GM23338 (cell line): ENCODE measurements at regions not wholly inside any gene's neighbourhood (a gene's known extent, or its start where the extent isn't known, plus 50 kb on each side); places are given as distances from the start of the nearest gene placed in this dataset.
A peak's percentile ranks its signal among the peaks of the same experiment; 100 is the strongest.
"Not testable (repeated sequence)": the region's sequence is repeated elsewhere in the genome, so short reads cannot be mapped to it uniquely, and the experiment has no call there.

Experiments used
- ATAC-seq: fragments of 200-7000 bp; cut with Tn5 transposase; 3 replicates; pipeline ENCODE4 v1.9.1; 2020
- DNase-seq: peaks from one replicate; pipeline ENCODE4 v3.0.0-alpha.2; 2015; ENCODE audit warnings: low spot score
- H2AFZ ChIP-seq: fragments of 200-600 bp; sonication (generic); 2 replicates; pipeline ENCODE4 v1.8.0; 2016; ENCODE audit warnings: antibody characterized with exemption, mild to moderate bottlenecking, moderate library complexity
- H3F3A ChIP-seq: fragments of 200-600 bp; sonication (generic); replicated peaks from 2 replicates; pipeline ENCODE4 v1.8.0; 2017; ENCODE audit warnings: antibody characterized with exemption, mixed run types, low read depth
- H3K27ac ChIP-seq: fragments of 200-600 bp; sonication (generic); 2 replicates; pipeline ENCODE4 v1.6.1; 2016; ENCODE audit warnings: low read depth
- H3K27me3 ChIP-seq: fragments of 200-600 bp; sonication (generic); 2 replicates; pipeline ENCODE4 v1.8.0; 2016; ENCODE audit warnings: mild to moderate bottlenecking, mixed run types, moderate library complexity; ENCODE audit not compliant: insufficient read depth
- H3K36me3 ChIP-seq: fragments of 200-600 bp; sonication (generic); 2 replicates; pipeline ENCODE4 v1.8.0; 2016; ENCODE audit warnings: mild to moderate bottlenecking; ENCODE audit not compliant: insufficient read depth
- H3K4me1 ChIP-seq: fragments of 200-600 bp; sonication (generic); 2 replicates; pipeline ENCODE4 v1.8.0; 2016; ENCODE audit warnings: mild to moderate bottlenecking, moderate library complexity; ENCODE audit not compliant: insufficient read depth
- H3K4me2 ChIP-seq: fragments of 200-600 bp; sonication (generic); 2 replicates; pipeline ENCODE4 v1.7.1; 2017; ENCODE audit warnings: mixed run types
- H3K4me3 ChIP-seq: fragments of 200-600 bp; sonication (generic); 2 replicates; pipeline ENCODE4 v1.6.1; 2016; ENCODE audit warnings: mixed run types
- H3K79me2 ChIP-seq: fragments of 200-600 bp; sonication (generic); replicated peaks from 2 replicates; pipeline ENCODE4 v1.8.0; 2017; ENCODE audit warnings: mild to moderate bottlenecking; ENCODE audit not compliant: insufficient read depth
- H3K9me2 ChIP-seq: fragments of 200-600 bp; sonication (generic); 2 replicates; pipeline ENCODE4 v1.8.0; 2017; ENCODE audit not compliant: insufficient read depth
- H4K20me1 ChIP-seq: fragments of 200-600 bp; sonication (generic); replicated peaks from 2 replicates; pipeline ENCODE4 v1.8.0; 2017; ENCODE audit warnings: mild to moderate bottlenecking; ENCODE audit not compliant: insufficient read depth
- H3K27ac Mint-ChIP-seq: 2 replicates; pipeline ENCODE4 v1.8.0; 2020; ENCODE audit warnings: inconsistent platforms, mild to moderate bottlenecking, moderate library complexity, mixed read lengths
- H3K27me3 Mint-ChIP-seq: 3 replicates; pipeline ENCODE4 v1.8.0; 2022; ENCODE audit warnings: low read depth, mild to moderate bottlenecking, moderate library complexity, mixed read lengths, inconsistent platforms; ENCODE audit not compliant: insufficient read depth, poor library complexity
- H3K36me3 Mint-ChIP-seq: 3 replicates; pipeline ENCODE4 v1.8.0; 2021; ENCODE audit warnings: low read depth, mild to moderate bottlenecking, inconsistent platforms, moderate library complexity, mixed read lengths
- H3K4me1 Mint-ChIP-seq: 3 replicates; pipeline ENCODE4 v1.8.0; 2020; ENCODE audit warnings: mild to moderate bottlenecking, inconsistent platforms, mixed read lengths
- H3K4me3 Mint-ChIP-seq: 3 replicates; pipeline ENCODE4 v1.8.0; 2021; ENCODE audit warnings: moderate library complexity, mild to moderate bottlenecking, inconsistent platforms, mixed read lengths
- H3K9me3 Mint-ChIP-seq: 3 replicates; pipeline ENCODE4 v1.8.0; 2020; ENCODE audit warnings: moderate library complexity, mild to moderate bottlenecking, inconsistent platforms, mixed read lengths
- CREB1 ChIP-seq: fragments of 250-450 bp; sonication (Bioruptor Pico); IDR thresholded peaks from 2 replicates; pipeline ENCODE4 v1.5.0; 2020; ENCODE audit warnings: low read depth, mild to moderate bottlenecking, moderate library complexity
- EZH2 ChIP-seq: fragments of 200-600 bp; sonication (generic); IDR thresholded peaks from one replicate; pipeline ENCODE4 v1.8.0; 2017; ENCODE audit warnings: antibody characterized with exemption, mild to moderate bottlenecking, low read depth; ENCODE audit not compliant: unreplicated experiment
- JUNB ChIP-seq: IDR thresholded peaks from one replicate; pipeline ENCODE4 v1.6.1; 2016; ENCODE audit warnings: antibody characterized with exemption; ENCODE audit not compliant: unreplicated experiment
- NANOG ChIP-seq: IDR thresholded peaks from 2 replicates; pipeline ENCODE4 v1.6.1; 2016; ENCODE audit warnings: antibody characterized with exemption, borderline replicate concordance
- REST ChIP-seq: IDR thresholded peaks from one replicate; pipeline ENCODE4 v1.6.1; 2018; ENCODE audit warnings: antibody characterized with exemption; ENCODE audit not compliant: unreplicated experiment
- STAT1 ChIP-seq: IDR thresholded peaks from one replicate; pipeline ENCODE4 v1.6.1; 2016; ENCODE audit warnings: antibody characterized with exemption; ENCODE audit not compliant: unreplicated experiment
- ZNF462 ChIP-seq: fragments of 250-450 bp; sonication (Bioruptor Pico); IDR thresholded peaks from 2 replicates; pipeline ENCODE4 v1.5.0; 2020; ENCODE audit warnings: mild to moderate bottlenecking, moderate library complexity

GRCh38 chr3:165983284-165983683 is 146.1 kb upstream of the BCHE start:
- Histone ChIP-seq H4K20me1 (no peaks in the 10 kb centered on the region), H3K4me1 (peaks cover 22% of the 10 kb centered on the region), H3F3A (no peaks in the 10 kb centered on the region), H3K27me3 (no peaks in the 10 kb centered on the region), H3K27ac (peak overlapping the region; percentile 88), H3K79me2 (no peaks in the 10 kb centered on the region), H3K4me2 (peak overlapping the region; percentile 27; the same call in 1 of the 2 replicates), H3K4me3 (no peak overlapping the region), H3K36me3 (no peaks in the 10 kb centered on the region), H3K9me2 (no peaks in the 10 kb centered on the region), H2AFZ (no peak overlapping the region)
- H3K9me3 Mint-ChIP-seq, result no peaks in the 10 kb centered on the region; the same call in 2 of the 3 replicates
- ATAC-seq (no peak), DNase-seq (peak; percentile 45)
- no peaks in the 10 kb centered on the region for H3K27me3 Mint-ChIP-seq
- peaks cover 26% of the 10 kb centered on the region for H3K4me1 Mint-ChIP-seq
- peak overlapping the region; percentile 76 for H3K27ac Mint-ChIP-seq
- no peak overlapping the region for H3K4me3 Mint-ChIP-seq
- no peaks in the 10 kb centered on the region; the same call in 2 of the 3 replicates for H3K36me3 Mint-ChIP-seq
- TF ChIP-seq CREB1 (CRISPR knock-in tag) (no peak), NANOG (no peak), EZH2 (no peak), JUNB (no peak), REST (no peak), STAT1 (no peak)

GRCh38 chr3:165981318-165981717 is 144.1 kb upstream of the BCHE start:
- Histone ChIP-seq H4K20me1 (no peaks in the 10 kb centered on the region), H3K36me3 (no peaks in the 10 kb centered on the region), H3K27me3 (no peaks in the 10 kb centered on the region), H3K4me2 (no peak overlapping the region), H3K9me2 (no peaks in the 10 kb centered on the region), H3F3A (no peaks in the 10 kb centered on the region), H3K4me1 (peaks cover 22% of the 10 kb centered on the region), H3K27ac (no peak overlapping the region), H3K4me3 (no peak overlapping the region), H3K79me2 (no peaks in the 10 kb centered on the region), H2AFZ (no peak overlapping the region)
- no peaks in the 10 kb centered on the region; the same call in 2 of the 3 replicates for H3K36me3 Mint-ChIP-seq
- no peak for ATAC-seq
- no peak overlapping the region for H3K27ac Mint-ChIP-seq
- TF ChIP-seq CREB1 (CRISPR knock-in tag), result no peak
- TF ChIP-seq STAT1, result no peak
- no peak for TF ChIP-seq ZNF462 (CRISPR knock-in tag)
- no peak for DNase-seq
- no peaks in the 10 kb centered on the region for H3K27me3 Mint-ChIP-seq
- H3K4me1 Mint-ChIP-seq, result peaks cover 26% of the 10 kb centered on the region
- H3K4me3 Mint-ChIP-seq, result no peak overlapping the region
- H3K9me3 Mint-ChIP-seq, result no peaks in the 10 kb centered on the region; the same call in 2 of the 3 replicates

GRCh38 chr3:165960825-165961224 is 123.6 kb upstream of the BCHE start:
- not testable (repeated sequence) for H3K27me3 ChIP-seq, H3K4me1 Mint-ChIP-seq, H3K79me2 ChIP-seq, H3K4me2 ChIP-seq, DNase-seq, H3K4me1 ChIP-seq, H3K27ac Mint-ChIP-seq, H4K20me1 ChIP-seq, H2AFZ ChIP-seq, H3K27me3 Mint-ChIP-seq, ATAC-seq, H3K9me2 ChIP-seq, H3F3A ChIP-seq, H3K4me3 ChIP-seq, H3K27ac ChIP-seq, H3K9me3 Mint-ChIP-seq, H3K36me3 ChIP-seq, H3K36me3 Mint-ChIP-seq, H3K4me3 Mint-ChIP-seq
